ENCODE measurements at regions not wholly inside any gene's neighbourhood (a gene's known extent, or its start where the extent isn't known, plus 50 kb on each side); places are given as distances from the start of the nearest gene placed in this dataset.
A peak's percentile ranks its signal among the peaks of the same experiment; 100 is the strongest.
"Not testable (repeated sequence)": the region's sequence is repeated elsewhere in the genome, so short reads cannot be mapped to it uniquely, and the experiment has no call there.

DNA sequence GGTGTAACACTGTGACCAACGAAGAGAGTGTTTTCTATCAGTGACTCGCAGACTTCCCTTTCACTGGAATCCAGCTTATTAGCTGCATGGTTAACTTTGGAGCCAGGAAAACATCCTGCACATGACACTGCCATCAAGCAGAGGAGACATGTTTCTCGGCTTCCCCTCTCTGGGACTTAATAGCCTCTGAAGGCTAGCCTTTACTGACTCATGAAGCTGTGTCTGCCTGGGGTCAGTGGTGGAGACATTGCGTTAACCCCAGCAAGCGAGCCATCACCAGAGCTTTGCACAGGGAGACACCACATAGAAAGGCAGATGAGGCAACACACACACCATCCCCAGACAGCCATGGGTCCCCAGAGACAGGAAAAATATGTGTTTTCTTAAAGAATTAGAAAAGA is 126.9 kb upstream of the PRICKLE1 start:
- Mint-ChIP-seq H3K4me3 (no peak overlapping the region), H3K27me3 (ENCODE audit: insufficient read depth) (no peaks in the 10 kb centered on the region), H3K9me3 (peaks cover 16% of the 10 kb centered on the region; the same call in 1 of the 2 replicates), H3K27ac (no peak overlapping the region), H3K4me1 (ENCODE audit: low read depth) (peaks cover 10% of the 10 kb centered on the region; the same call in 1 of the 2 replicates), H3K36me3 (ENCODE audit: low read depth) (no peaks in the 10 kb centered on the region)
- no peak for DNase-seq
- TF ChIP-seq, protein P1, sequence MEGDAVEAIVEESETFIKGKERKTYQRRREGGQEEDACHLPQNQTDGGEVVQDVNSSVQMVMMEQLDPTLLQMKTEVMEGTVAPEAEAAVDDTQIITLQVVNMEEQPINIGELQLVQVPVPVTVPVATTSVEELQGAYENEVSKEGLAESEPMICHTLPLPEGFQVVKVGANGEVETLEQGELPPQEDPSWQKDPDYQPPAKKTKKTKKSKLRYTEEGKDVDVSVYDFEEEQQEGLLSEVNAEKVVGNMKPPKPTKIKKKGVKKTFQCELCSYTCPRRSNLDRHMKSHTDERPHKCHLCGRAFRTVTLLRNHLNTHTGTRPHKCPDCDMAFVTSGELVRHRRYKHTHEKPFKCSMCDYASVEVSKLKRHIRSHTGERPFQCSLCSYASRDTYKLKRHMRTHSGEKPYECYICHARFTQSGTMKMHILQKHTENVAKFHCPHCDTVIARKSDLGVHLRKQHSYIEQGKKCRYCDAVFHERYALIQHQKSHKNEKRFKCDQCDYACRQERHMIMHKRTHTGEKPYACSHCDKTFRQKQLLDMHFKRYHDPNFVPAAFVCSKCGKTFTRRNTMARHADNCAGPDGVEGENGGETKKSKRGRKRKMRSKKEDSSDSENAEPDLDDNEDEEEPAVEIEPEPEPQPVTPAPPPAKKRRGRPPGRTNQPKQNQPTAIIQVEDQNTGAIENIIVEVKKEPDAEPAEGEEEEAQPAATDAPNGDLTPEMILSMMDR (IDR thresholded peaks at IDR 0.05): no peak

DNA sequence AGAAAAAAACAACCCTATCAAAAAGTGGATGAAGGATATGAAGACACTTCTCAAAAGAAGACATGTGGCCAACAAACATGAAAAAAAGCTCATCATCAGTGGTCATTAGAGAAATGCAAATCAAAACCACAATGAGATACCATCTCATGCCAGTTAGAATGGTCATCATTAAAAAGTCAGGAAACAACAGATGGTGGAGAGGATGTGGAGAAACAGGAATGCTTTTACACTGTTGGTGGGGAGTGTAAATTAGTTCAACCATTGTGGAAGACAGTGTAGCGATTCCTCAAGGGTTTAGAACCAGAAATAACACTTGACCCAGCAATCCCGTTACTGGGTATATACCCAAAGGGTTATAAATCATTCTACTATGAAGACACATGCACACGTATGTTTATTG is 124.0 kb upstream of the PRICKLE1 start:
- H3K27me3 Mint-ChIP-seq (ENCODE audit: insufficient read depth); H3K4me1 Mint-ChIP-seq (ENCODE audit: low read depth); H3K4me3 Mint-ChIP-seq; H3K27ac Mint-ChIP-seq; DNase-seq; H3K36me3 Mint-ChIP-seq (ENCODE audit: low read depth): not testable (repeated sequence)
- H3K9me3 Mint-ChIP-seq: peaks cover 23% of the 10 kb centered on the region; the same call in 1 of the 2 replicates

DNA sequence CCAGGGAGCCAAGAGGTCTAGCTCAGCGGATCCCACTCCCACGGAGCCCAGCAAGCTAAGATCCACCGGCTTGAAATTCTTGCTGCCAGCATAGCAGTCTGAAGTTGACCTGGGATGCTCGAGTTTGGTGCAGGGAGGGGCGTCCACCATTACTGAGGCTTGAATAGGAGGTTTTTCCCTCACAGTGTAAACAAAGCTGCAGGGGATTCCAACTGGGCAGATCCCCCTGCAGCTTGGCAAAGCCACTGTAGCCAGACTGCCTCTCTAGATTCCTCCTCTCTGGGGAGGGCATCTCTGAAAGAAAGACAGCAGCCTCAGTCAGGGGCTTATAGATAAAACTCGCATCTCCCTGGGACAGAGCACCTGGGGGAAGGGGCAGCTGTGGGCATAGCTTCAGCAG is 118.8 kb upstream of the PRICKLE1 start:
- peaks cover 14% of the 10 kb centered on the region; the same call in 1 of the 2 replicates for H3K9me3 Mint-ChIP-seq
- not testable (repeated sequence) for H3K4me1 Mint-ChIP-seq (ENCODE audit: low read depth); H3K27ac Mint-ChIP-seq; H3K4me3 Mint-ChIP-seq; H3K27me3 Mint-ChIP-seq (ENCODE audit: insufficient read depth); H3K36me3 Mint-ChIP-seq (ENCODE audit: low read depth); DNase-seq

DNA sequence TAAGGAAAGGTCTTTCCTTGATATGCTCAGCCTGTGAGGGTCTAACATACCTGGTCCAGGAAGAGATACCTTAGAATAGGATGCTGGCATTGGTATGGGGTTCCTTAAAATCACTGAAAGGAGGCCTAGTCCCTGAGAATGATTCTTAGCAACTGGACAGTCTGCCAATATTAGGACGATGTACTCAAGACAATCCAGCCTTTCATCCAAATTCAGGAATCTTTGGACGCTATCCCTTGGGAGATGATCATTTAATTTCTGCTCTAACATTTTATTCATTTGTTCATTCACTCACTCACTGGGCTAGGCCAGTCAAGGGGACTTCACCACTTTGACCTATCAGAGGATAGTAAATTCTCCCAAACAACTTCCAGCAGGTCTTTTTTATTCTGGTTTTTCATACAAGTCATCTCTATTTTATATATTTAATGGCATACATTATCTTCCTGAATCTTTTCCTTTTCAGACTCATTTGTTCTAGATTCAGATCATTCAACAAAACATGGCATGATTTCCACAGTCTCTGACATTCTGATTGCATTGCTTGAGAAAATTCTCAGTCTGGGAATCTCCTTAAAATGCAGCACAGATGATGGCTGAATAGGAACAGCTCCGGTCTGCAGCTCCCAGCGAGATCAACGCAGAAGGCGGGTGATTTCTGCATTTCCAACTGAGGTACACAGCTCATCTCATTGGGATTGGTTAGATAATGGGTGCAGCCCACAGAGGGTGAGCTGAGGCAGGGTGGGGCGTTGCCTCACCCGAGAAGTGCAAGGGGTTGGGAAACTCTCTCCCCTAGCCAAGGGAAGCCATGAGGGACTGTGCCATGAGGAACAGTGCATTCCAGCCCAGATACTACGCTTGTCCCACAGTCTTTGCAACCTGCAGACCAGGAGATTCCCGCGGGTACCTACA is 118.0 kb upstream of the PRICKLE1 start:
- DNase-seq: no peak

DNA sequence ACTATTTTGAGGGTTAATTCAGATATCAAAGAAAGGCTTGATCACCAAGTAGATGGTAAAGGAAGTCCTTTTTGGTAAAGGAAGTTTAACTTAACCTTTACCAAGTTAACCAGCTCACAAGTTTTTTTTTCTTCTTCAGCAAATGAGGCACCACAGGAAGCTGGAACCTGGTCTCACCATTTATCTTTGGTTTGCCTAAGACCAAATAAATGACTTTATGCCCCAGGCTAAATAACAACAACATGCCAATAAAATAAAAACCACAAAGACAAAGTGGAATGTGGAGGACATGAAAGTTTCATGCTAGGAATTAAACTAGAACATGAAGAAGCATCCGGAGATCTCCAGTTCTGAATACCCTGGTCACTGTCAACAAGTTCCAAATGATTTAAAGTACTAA is 116.8 kb upstream of the PRICKLE1 start:
- Mint-ChIP-seq H3K27ac (no peak overlapping the region), H3K27me3 (ENCODE audit: insufficient read depth) (peaks cover 2% of the 10 kb centered on the region; the same call in 1 of the 2 replicates), H3K9me3 (peaks cover 8% of the 10 kb centered on the region; the same call in 1 of the 2 replicates), H3K4me3 (no peak overlapping the region), H3K4me1 (ENCODE audit: low read depth) (no peaks in the 10 kb centered on the region), H3K36me3 (ENCODE audit: low read depth) (no peaks in the 10 kb centered on the region)
- TF ChIP-seq, protein P1 (IDR thresholded peaks at IDR 0.05): no peak
- DNase-seq: peak; percentile 18

More for the DNA sequence above, 118.0 kb upstream of the PRICKLE1 start:
- no peak overlapping the region for H3K4me3 Mint-ChIP-seq
- H3K4me1 Mint-ChIP-seq (ENCODE audit: low read depth): no peaks in the 10 kb centered on the region
- H3K36me3 Mint-ChIP-seq (ENCODE audit: low read depth): no peaks in the 10 kb centered on the region
- peaks cover 2% of the 10 kb centered on the region; the same call in 1 of the 2 replicates for H3K27me3 Mint-ChIP-seq (ENCODE audit: insufficient read depth)
- H3K9me3 Mint-ChIP-seq: peaks cover 12% of the 10 kb centered on the region; the same call in 1 of the 2 replicates
- TF ChIP-seq, protein P1 (IDR thresholded peaks at IDR 0.05): no peak
- no peak overlapping the region for H3K27ac Mint-ChIP-seq

DNA sequence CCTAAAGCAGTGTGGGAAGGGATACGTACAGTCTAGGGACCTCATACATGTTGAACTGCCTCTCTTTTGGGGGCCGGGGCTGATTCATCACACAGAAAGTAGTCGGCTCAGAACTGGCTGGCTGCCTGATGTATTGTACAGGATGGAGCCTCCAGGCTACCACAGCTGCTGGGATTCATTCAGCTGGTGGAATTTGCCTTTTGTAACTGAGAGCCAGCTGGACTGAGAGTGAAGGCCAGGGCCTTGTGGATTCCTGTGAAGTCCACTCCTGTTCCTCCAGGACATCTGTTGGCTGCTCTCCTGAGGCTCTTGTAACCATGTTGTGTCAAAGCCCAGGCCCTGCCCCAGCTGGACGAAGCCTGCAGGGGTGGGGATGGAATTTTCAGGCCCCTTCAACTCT is 116.3 kb upstream of the PRICKLE1 start:
- peak; percentile 49 for DNase-seq
- H3K27me3 Mint-ChIP-seq (ENCODE audit: insufficient read depth): peaks cover 2% of the 10 kb centered on the region
- no peak overlapping the region for H3K27ac Mint-ChIP-seq
- TF ChIP-seq, protein P1 (IDR thresholded peaks at IDR 0.05): no peak
- H3K36me3 Mint-ChIP-seq (ENCODE audit: low read depth): no peaks in the 10 kb centered on the region
- no peak overlapping the region for H3K4me3 Mint-ChIP-seq
- peaks cover 3% of the 10 kb centered on the region; the same call in 1 of the 2 replicates for H3K9me3 Mint-ChIP-seq
- no peaks in the 10 kb centered on the region for H3K4me1 Mint-ChIP-seq (ENCODE audit: low read depth)
